ENCODE measurements at regions not wholly inside any gene's neighbourhood (a gene's known extent, or its start where the extent isn't known, plus 50 kb on each side); places are given as distances from the start of the nearest gene placed in this dataset.

GRCh38 chr17:34741967-34742366, 162.6 kb downstream of the TMEM132E start:
- TF ChIP-seq CTCF (IDR thresholded peaks at IDR 0.05) (no peak), POLR2AphosphoS5 (IDR thresholded peaks at IDR 0.05) (no peak)

Measured in breast epithelium (tissue), 3 donors.